IPS DF 19.7 (cell line): ENCODE measurements at regions not wholly inside any gene's neighbourhood (a gene's known extent, or its start where the extent isn't known, plus 50 kb on each side); places are given as distances from the start of the nearest gene placed in this dataset.

Experiments
- DNase-seq: peaks from one replicate; pipeline ENCODE4 v3.0.0-alpha.2; 2013; ENCODE audit warnings: low read depth, low spot score

DNA sequence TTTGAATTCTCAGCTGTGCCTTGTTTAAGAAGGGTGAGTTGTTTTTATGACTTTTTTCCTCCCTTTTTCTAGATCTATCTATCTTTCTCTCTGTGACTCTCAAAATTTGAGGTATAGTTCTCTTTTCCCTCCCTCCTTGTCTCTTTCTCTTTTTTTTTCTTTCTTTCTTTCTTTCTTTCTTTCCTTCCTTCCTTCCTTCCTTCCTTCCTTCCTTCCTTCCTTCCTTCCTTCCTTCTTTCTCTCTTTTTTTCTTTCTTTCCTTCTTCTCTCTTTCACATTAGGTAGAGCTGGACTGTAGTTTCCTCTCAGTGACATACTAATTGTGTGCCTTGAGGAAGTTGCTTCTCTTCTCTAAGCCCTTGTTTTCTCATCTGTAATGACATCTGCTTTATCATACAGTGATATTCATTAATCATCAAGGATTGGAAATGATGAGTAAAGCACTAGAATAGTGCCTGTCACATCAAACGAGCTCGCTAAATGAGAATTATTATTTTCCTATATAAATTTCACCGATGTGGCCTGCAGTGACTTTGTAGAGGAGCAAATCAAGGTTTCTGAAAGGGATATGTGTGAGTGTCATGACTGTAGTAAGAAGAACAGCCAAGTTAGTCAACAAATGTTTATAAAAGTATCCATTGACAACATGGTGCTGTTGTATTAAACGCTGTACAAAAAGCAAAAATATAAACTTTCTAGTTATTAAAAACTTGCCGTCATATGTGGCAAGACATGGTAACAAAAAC lies 78.9 kb upstream of the SLC38A2 start:
- DNase-seq, result no peak

DNA sequence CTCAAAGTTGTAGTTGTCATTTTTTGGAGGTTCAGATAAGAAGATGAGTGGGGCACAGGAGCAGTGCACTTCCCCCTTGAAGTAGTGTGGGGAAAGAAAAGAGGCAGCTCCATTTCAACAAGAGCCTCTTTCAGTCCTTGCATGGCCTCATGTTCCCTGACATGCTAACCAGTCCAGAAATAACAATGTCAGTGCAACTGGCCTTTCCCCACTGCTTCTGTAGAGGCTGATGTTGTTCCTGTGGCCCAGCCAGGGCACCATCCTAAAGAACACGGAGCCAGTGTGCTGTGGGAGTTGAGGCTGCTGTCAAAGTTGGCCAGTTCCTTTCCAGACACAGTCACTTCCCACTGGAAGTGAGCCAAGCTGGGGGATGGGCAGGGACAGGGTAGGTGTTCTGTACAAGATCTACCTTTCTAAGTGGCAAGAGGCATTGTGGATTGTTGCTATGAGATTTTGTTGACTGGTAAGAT lies 77.7 kb upstream of the SLC38A2 start:
- DNase-seq, result no peak

DNA sequence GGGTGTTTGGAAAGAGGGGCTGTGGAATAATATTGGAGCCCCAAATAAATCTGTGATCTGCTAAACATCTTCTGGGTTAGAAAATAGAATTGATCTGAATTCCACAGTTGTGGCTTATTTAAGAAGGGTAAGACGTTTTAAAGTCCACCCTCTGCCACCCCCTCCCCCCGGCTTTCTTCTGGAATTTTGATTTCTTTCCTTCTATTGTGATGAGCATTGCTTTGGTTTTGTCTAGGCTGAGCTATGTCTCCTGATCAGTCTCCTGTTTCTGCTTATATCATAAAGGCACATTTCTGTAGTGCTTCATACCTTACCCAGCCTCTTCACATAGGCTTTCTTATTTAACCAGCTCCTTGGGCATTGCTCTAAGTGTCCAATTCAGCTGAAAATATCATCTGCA lies 77.3 kb upstream of the SLC38A2 start:
- no peak for DNase-seq

DNA sequence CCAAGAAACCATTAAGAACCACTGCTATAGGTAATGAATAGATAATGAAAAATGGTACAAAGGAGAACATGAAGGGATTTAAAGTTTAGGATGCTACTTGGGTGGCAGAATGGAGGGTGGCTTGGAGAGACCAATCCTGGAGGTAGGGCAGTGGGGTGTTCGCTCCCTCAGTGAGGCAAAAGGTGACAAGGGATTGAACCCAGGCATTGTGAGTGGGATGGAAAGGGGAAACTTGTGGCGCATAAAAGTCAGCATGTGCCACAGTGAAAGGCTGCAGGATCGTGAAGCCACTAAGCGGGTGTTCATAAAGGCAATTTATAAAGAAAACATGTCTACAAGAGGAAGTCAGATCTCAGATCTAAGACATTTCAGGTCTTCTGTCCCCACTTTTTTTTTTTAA lies 76.7 kb upstream of the SLC38A2 start:
- DNase-seq, result no peak

DNA sequence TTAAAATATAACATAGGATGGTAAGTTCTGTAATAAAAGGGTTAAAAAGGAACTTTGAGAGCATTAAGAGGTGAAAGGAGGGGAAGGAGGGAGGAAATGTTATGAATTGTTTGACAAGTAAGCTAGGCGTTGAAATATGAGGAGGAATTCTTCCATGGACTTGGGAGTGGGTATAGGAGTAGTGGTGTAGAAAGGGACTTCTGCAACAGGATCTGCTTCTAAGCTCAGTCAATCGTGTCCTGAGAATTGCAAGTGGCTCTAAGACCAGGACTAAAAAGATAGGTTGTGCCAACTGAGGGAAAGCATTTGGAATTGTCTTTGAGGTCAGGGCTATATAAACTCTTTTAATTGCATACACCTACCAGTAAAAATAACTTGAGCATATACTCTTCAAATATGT lies 74.1 kb upstream of the SLC38A2 start:
- DNase-seq, result no peak

DNA sequence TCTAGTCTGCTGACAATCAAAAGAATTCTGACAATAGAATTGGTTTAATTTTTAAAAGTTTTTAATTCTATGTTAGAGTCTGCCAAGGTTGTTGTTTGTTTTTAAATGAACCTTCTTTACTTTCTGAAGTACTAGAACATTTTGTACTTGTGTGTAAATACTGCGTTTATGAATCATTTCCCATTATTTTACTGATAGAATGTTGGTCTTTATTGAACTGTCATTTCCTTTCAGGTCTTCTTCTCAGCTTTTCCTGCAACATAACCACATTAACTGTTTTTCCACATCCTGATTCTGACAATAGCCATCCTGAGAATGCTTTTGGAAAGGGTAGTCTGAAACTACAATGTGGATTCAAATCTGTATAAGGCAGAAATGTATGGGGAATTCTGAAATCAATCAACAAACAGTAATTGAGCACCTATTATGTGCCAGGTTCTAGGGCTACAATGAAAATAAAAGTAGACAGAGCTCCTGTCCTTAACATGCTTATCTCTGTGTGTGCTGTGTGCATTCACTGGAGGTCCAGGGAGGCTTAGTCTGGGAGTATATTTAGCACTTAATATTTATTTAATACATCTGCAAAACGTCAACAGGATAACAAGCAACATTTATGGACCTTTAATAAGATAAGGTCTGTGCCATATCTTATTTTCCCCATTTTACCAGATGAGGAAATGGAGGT lies 73.1 kb upstream of the SLC38A2 start:
- DNase-seq, result no peak

DNA sequence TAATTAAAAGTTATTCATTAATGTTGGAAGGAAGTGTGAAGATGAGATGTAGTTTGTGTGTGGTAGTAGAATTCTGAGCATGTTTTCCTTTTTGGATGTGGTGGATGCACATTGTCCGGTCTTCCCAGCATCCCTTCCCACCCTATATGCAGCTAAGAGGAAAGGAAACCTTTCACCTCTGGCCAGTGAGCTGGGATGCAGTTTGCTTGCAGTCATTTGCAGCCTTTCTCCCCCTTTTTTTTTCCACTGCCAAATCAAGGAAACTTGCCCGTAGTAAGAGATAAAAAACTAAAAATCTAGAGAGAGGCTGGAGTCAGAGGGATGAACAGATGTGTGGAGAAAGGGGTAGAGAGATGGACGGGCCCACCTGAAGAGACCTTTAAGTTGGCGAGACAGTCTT lies 72.5 kb upstream of the SLC38A2 start:
- no peak for DNase-seq

DNA sequence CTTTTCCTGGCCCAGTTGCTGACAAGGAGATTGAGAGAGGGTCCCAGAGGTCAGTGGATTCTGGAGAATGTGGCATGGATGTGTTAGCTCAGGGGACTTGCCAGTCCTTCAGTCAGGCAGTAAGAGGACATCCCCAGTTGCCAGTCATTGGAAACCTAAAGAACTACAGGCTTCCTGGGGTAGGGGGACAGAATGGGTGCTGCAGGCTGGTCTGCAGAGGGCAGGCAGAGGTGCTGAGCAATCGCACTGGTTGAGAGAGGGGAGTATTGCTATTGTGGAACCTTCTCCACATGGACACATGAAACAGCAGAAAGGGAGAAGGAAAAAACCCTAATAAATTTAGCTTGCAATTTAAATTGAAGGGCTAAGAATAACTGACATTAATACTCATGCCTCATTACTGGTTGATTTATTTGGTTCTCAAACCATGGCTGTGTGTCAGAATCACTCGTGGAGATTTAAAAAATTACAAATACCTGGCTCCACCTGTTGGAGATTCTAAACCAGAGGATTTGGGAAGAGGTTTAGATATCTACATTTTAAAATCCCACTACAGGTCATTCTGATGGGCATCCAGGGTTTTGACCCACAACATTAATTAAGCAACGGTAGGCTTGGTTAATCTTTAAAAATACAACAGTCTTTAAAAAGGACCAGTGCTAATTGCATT lies 71.2 kb upstream of the SLC38A2 start:
- no peak for DNase-seq

DNA sequence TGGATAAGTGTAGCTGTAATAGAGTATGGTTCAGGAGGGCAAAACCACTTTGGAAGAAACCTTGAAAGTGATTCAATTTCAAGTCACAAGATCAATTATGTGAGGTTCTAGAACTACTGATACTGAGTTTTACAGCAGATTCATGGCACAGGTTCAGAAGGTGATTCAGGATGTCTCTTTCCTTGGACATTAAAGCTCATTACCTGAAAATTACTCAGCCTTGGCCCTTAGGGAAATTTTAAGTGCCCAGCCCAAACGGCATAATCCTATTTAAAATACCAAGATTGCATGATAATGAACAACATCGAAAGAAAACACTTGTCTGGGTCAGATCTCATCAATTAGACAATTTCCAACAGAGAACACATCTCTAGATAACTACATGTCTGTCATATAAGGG lies 70.2 kb upstream of the SLC38A2 start:
- no peak for DNase-seq

DNA sequence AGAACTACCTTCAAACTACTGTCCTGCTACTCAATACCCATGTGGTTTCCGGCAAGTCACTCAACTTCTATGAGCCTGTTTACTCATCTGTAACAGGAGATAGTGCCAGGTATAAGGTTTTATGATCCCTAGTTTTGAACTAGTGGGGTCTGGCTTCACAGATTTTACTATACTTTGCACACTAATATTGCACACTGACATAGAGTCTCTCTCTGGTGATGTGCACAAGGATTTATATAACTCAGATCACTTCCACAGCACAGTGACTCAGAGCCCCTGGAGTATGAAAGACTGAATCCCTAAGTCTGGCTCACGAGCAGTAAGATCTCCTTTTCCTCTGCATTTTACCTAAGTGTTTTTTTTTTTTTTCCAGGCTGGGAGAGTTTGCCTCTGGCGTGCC lies 69.7 kb upstream of the SLC38A2 start:
- no peak for DNase-seq

DNA sequence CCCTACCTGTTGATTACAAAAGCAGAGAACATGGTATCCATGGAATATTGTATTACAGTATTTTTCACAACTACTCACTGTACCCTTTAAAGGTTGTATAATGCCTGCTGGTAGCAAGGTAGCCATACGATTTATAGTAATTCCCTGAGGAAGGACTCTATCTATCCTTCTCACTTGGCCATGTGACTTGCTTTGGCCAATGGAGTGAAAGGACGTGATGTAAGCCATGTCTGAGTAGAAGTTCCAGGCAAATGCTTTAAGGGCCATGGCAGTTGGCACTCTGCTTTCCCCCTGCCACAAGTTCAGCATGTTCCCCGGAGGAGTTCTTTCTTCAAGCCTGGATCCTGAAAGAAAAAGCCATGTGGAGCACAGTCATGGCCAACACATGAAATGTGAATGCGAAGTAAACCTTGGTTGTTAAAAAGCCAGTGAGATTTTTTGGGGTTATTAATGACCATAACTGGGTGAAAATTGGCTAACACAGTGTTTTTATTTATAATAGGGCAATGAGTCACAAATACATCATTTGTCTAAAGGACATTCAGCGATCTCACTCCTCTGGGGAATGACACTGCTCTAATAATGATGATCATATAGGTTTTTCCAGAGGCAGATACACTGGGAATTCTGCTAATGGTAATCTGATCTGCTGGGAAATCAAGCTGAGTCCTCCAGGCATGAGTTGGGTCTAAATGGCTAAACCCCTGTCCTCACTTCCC lies 67.4 kb upstream of the SLC38A2 start:
- no peak for DNase-seq

DNA sequence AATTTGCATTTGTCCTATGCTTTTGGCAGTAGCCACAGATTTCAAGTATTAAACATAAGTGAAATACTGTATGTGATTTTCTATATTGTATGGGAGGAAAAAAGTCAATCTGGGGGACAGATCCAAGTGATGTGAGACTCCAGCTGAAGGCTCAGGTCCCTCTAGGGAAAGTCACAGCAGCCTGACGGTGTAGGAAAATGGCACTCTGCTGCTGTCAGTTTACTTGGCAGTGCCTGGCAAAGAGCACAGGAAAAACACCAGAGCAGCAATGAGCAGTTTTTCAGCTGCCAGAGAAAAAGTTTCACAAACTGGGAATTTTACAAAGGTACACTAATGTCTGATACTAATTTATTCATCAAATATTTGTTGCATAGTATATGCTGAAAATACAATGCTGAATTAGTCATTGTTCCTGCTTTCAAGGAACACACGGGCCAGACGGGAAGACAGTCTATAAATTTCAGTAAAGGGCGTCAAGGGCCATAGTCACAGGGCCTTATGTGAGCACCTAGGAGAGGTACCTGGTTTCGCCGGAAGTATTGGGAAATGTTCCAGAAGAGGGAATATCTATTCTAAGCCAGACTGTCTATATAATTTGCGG lies 66.2 kb upstream of the SLC38A2 start:
- DNase-seq, result no peak

DNA sequence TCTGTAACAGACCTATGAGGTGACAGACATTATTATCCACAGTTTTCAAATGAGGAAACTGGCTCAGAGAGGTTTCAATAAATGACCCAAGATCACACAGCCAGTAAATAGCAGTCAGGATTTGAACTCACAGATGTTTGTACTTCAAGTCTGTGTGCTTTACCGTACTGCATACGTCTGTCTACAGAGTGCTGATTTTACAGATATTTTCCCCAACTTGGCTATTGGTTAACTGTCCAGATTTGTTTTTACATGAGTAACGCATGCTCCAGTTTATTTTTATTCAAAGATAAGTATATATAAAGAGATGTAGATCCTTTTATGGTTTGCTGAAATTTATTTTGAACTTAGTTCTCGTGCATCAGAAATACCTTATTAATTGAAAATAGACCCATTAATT lies 65.7 kb upstream of the SLC38A2 start:
- DNase-seq, result no peak

DNA sequence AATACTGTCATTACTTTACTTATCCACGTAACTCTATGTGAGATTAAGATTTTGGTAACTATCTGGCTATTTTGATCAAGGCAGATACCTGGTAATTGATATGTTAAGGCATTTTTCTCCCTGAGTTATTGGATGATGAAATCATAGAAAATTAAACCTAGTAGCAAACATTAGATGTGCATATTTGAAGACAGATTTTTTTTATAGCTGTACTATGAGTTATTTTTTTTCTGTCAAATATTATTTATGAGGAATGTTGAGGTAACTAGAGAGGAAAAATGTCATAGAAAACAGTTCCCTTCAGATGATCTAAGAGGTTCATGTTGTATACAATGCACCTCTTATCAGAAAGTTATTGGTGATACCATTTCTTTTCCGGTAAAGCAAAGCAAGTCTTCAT lies 64.9 kb upstream of the SLC38A2 start:
- no peak for DNase-seq

DNA sequence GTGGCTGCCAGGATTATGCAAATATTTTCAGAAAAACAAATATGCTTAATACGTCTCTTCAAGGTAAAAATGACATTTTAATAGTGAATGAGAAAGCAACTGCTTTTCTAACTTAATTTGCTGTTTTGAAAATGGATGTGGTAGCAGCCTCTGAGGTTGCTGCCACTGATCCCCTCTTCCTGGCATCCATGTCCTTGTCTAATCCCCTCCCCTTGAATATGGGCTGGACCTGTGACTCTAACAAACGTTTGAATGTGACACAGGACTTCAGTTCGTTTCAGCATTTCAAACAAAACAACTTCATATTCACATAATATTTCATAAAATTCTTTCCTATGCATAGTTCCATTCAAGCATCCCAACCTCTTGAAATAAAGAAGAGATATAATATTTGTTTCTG lies 64.2 kb upstream of the SLC38A2 start:
- no peak for DNase-seq

DNA sequence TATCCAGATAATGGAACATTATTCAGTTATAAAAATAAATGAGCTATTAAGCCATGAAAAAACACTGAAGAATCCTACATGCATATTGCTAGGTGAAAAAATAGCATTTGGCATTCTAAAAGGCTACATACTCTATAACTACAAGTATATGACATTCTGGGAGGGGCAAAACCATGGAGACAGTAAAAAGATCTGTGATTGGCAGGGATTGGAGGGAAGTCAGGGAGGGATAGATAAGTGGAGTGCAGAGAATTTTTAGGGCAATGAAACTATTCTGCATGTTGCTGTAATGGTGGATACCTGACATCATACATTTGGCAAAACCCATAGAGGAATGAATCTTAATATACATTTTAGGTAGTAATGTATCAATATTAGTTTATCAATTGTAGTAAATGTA lies 63.1 kb upstream of the SLC38A2 start:
- no peak for DNase-seq

DNA sequence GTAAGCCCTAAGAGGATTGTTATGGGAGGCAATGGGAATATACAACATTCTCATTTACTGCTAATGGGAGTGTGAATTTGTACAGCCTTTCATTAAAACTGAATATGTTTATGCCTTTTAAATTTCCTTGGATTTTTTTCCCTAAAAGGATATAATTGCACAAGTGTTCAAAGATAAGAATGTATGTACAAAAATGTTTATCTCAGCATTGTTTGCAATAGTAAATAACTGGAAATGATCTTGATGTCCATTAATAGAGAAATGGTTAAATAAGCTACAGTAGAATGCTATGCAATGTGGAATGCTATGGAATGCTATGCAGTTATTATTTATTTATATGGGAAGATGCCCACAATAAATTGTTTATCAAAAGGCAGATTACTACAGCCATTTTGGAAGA lies 62.5 kb upstream of the SLC38A2 start:
- DNase-seq, result no peak

DNA sequence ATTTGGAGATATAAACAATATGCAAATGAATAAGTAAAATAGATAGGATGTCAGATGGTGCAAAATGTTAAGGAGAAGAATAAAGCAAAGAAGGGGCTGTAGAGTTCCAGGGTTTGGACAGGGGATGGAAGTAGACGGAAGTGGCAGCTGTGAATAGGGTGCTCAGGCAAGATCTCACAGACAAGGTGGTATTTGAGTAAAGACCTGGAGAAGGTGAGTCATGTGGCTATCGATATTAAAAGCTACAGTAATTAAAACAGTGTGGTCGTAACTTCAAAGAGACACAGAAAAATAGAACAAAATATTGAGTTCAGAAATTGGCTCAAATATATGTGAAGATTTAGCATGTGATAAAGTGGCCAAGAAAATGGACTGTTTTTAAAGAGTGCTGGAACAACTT lies 61.3 kb upstream of the SLC38A2 start:
- DNase-seq, result no peak

DNA sequence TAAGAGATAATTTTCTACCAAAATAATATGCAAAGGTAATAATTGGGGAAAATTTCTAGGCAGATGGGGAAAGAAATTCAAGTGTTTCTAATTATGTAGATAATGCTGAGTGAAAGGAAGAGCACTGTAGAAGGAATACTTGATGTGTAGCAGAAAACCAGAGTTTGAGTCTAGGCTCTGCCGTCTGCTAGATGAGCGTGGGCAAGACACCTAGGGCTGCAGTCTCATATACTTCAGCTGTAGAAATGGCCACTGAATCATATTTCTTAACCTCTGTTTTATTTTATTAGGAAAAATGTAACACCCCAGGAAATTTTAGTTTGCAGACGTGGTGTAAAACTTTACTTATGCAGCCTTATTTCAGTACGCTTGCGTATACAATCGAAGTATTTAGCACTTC lies 59.8 kb upstream of the SLC38A2 start:
- DNase-seq, result no peak

DNA sequence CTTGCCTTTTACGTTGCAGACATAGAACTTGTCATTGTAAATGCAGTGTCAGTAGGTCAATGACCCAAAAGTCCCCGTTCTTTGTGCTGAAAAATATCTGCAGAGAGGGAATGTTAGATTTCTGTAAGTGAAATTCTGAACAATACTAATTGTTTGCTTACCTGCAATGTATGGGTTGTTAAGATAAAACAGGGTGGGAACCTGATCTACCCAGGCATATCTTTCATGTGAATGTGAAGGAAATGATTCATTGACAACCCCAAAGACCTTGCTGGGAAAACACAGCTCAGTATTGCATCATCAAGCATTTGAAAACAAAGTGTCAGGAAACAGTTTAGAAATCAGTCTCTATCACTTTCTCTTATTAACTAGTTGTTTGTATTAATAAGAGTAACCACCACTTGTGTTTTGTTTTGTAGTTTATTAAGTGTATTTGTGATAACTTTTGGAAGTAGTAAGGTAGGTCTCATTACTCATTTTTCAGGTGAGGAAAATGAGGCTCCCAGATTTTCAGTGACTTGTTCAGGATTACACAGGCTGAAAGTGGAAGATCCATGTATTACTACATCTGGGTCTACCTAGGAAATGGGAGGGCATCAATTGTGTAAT lies 57.9 kb upstream of the SLC38A2 start:
- DNase-seq, result no peak
